ENCODE measurements at regions not wholly inside any gene's neighbourhood (a gene's known extent, or its start where the extent isn't known, plus 50 kb on each side); places are given as distances from the start of the nearest gene placed in this dataset.

- H3K9me3 ChIP-seq (ENCODE audit: low read depth) = no peaks in the 10 kb centered on the region
- DNase-seq (ENCODE audit: low spot score) = no peak
- H3K4me3 ChIP-seq = no peak overlapping the region
- no peak for TF ChIP-seq EZH2 (IDR thresholded peaks at IDR 0.05; ENCODE audit: borderline replicate concordance)
- no peak for TF ChIP-seq EZH2phosphoT487 (IDR thresholded peaks at IDR 0.05; ENCODE audit: low read depth, severe bottlenecking, unreplicated experiment)
- TF ChIP-seq, protein P1, sequence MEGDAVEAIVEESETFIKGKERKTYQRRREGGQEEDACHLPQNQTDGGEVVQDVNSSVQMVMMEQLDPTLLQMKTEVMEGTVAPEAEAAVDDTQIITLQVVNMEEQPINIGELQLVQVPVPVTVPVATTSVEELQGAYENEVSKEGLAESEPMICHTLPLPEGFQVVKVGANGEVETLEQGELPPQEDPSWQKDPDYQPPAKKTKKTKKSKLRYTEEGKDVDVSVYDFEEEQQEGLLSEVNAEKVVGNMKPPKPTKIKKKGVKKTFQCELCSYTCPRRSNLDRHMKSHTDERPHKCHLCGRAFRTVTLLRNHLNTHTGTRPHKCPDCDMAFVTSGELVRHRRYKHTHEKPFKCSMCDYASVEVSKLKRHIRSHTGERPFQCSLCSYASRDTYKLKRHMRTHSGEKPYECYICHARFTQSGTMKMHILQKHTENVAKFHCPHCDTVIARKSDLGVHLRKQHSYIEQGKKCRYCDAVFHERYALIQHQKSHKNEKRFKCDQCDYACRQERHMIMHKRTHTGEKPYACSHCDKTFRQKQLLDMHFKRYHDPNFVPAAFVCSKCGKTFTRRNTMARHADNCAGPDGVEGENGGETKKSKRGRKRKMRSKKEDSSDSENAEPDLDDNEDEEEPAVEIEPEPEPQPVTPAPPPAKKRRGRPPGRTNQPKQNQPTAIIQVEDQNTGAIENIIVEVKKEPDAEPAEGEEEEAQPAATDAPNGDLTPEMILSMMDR (IDR thresholded peaks at IDR 0.05; ENCODE audit: poor library complexity) = no peak
- H4K20me1 ChIP-seq (ENCODE audit: insufficient read depth, poor library complexity, severe bottlenecking) = no peaks in the 10 kb centered on the region
- no peak overlapping the region for H3K4me2 ChIP-seq
- WGBS (ENCODE audit: low lambda C conversion rate, missing lambda C conversion rate) = 89% methylated on average over 8 of the region's 8 CpGs
- H3K36me3 ChIP-seq (replicated peaks; ENCODE audit: insufficient read depth, low read depth) = no peaks in the 10 kb centered on the region
- H3K27ac ChIP-seq = peak overlapping the region; percentile 33
- H3K27me3 ChIP-seq = no peaks in the 10 kb centered on the region
- H2AFZ ChIP-seq = no peak overlapping the region
- no peaks in the 10 kb centered on the region for H3K79me2 ChIP-seq
- no peaks in the 10 kb centered on the region for H3K9me2 ChIP-seq (replicated peaks; ENCODE audit: insufficient read depth)
- peaks cover 16% of the 10 kb centered on the region for H3K4me1 ChIP-seq (ENCODE audit: insufficient read depth)
Measured at GRCh38 chr12:88753707-88754106, 173.4 kb upstream of the KITLG start.

- Histone ChIP-seq H3K79me2 (no peaks in the 10 kb centered on the region), H3K4me2 (peak overlapping the region; percentile 42), H3K4me1 (ENCODE audit: insufficient read depth) (peaks cover 16% of the 10 kb centered on the region), H3K27ac (peak overlapping the region; percentile 48), H3K4me3 (no peak overlapping the region), H2AFZ (no peak overlapping the region), H3K9me2 (replicated peaks; ENCODE audit: insufficient read depth) (no peaks in the 10 kb centered on the region), H3K36me3 (replicated peaks; ENCODE audit: insufficient read depth, low read depth) (no peaks in the 10 kb centered on the region), H3K9me3 (ENCODE audit: low read depth) (no peaks in the 10 kb centered on the region), H3K27me3 (no peaks in the 10 kb centered on the region), H4K20me1 (ENCODE audit: insufficient read depth, poor library complexity, severe bottlenecking) (no peaks in the 10 kb centered on the region)
- TF ChIP-seq, protein P1 (IDR thresholded peaks at IDR 0.05; ENCODE audit: poor library complexity) = no peak
- TF ChIP-seq EZH2 (IDR thresholded peaks at IDR 0.05; ENCODE audit: borderline replicate concordance) = no peak
- no peak for TF ChIP-seq EZH2phosphoT487 (IDR thresholded peaks at IDR 0.05; ENCODE audit: low read depth, severe bottlenecking, unreplicated experiment)
- DNase-seq (ENCODE audit: low spot score) = no peak
- 77% methylated on average over 4 of the region's 4 CpGs for WGBS (ENCODE audit: low lambda C conversion rate, missing lambda C conversion rate)
Measured at GRCh38 chr12:88753066-88753465, 172.8 kb upstream of the KITLG start.

DNA sequence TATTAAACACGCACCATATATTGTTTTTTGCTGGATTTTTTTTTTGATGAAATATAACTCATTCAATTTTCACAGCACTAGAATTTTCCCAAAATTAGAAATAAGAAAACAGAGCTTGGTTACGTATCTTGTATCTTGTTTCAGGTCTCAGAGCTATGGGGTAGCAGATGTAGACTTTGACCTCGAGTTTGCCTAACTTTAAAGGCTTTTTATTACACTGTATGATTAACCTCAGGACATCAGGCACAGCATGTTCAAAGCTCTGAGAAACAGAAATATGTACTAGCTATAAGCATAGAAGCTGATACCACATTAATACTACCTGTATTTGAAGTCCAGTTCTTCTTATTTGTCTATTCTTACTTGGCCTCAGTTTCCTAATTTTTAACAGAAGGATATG, 171.9 kb upstream of the KITLG start:
- no peaks in the 10 kb centered on the region for H3K36me3 ChIP-seq (replicated peaks; ENCODE audit: insufficient read depth, low read depth)
- DNase-seq (ENCODE audit: low spot score) = peak; percentile 11
- H3K4me2 ChIP-seq = peak overlapping the region; percentile 42
- peak overlapping the region; percentile 48 for H3K27ac ChIP-seq
- H3K4me1 ChIP-seq (ENCODE audit: insufficient read depth) = peaks cover 16% of the 10 kb centered on the region
- TF ChIP-seq EZH2 (IDR thresholded peaks at IDR 0.05; ENCODE audit: borderline replicate concordance) = no peak
- TF ChIP-seq, protein P1 (IDR thresholded peaks at IDR 0.05; ENCODE audit: poor library complexity) = no peak
- TF ChIP-seq EZH2phosphoT487 (IDR thresholded peaks at IDR 0.05; ENCODE audit: low read depth, severe bottlenecking, unreplicated experiment) = no peak
- H3K9me2 ChIP-seq (replicated peaks; ENCODE audit: insufficient read depth) = no peaks in the 10 kb centered on the region
- H3K79me2 ChIP-seq = no peaks in the 10 kb centered on the region
- no peak overlapping the region for H2AFZ ChIP-seq
- no peaks in the 10 kb centered on the region for H3K27me3 ChIP-seq
- H4K20me1 ChIP-seq (ENCODE audit: insufficient read depth, poor library complexity, severe bottlenecking) = no peaks in the 10 kb centered on the region
- H3K4me3 ChIP-seq = no peak overlapping the region
- WGBS (ENCODE audit: low lambda C conversion rate, missing lambda C conversion rate) = 67% methylated on average over 3 of the region's 3 CpGs
- no peaks in the 10 kb centered on the region for H3K9me3 ChIP-seq (ENCODE audit: low read depth)

Data from hepatocyte (in vitro differentiated cells).